K562 (cell line): ENCODE measurements at regions not wholly inside any gene's neighbourhood (a gene's known extent, or its start where the extent isn't known, plus 50 kb on each side); places are given as distances from the start of the nearest gene placed in this dataset.

Experiments used
- ATAC-seq: fragments of 200-7000 bp; cut with Tn5 transposase; 3 replicates; pipeline ENCODE4 v1.9.1; 2020; ENCODE audit warnings: moderate library complexity
- BruUV-seq: library from RNA; stranded (reverse); fragments of 400-500 nt; replicated peaks from 2 replicates; lab custom pipeline; 2021; lab: Mats Ljungman, UMichigan
- CTCF ChIA-PET: fragments of 300-600 bp; formaldehyde crosslinking; extraction: SDS; loops from one replicate; lab custom pipeline; 2021; ENCODE audit warnings: low intra/inter-chr PET ratio; lab: Yijun Ruan, JAX
- POLR2A ChIA-PET: fragments of 300-600, 350-650 bp; sonication (Branson Sonifier 250); formaldehyde crosslinking; extraction: SDS; loops from one replicate; lab custom pipeline; 2021; ENCODE audit warnings: antibody characterized with exemption, inconsistent platforms; lab: Yijun Ruan, JAX
- DNase-seq, 4 experiments: peaks; one replicate each; pipeline versions ENCODE4 v3.0.0 to v3.0.0-alpha.2; 2011 to 2018; ENCODE audit warnings: low spot score in 3 of 4, mixed read lengths in 3 of 4; ENCODE audit errors: extremely low read depth in 1 of 4
- FAIRE-seq: peaks from 2 replicates; lab custom pipeline; 2011; peaks lifted over from hg19 to GRCh38; lab: Jason Lieb, UNC
- H2AFZ ChIP-seq: 2 replicates; pipeline ENCODE4 v1.6.0; 2011; ENCODE audit warnings: low read depth, low read length, control low read depth, inconsistent platforms
- H3K27ac ChIP-seq: fragments of 200-600 bp; 3 replicates; pipeline ENCODE4 v1.8.0; 2011; ENCODE audit warnings: low read depth, mild to moderate bottlenecking, control low read depth, inconsistent platforms, low read length, moderate library complexity, mixed read lengths; ENCODE audit errors: extremely low read depth
- H3K27me3 ChIP-seq, 2 experiments: fragments of 300-600 bp in 1 of 2; 2 replicates in 1 of 2; 3 replicates in 1 of 2; pipeline versions ENCODE4 v1.6.0 to v1.8.0; 2011; ENCODE audit warnings: inconsistent platforms in 2 of 2, low read length in 2 of 2, mild to moderate bottlenecking in 1 of 2, mixed read lengths in 1 of 2, moderate library complexity in 1 of 2; ENCODE audit not compliant: control insufficient read depth in 2 of 2, insufficient read depth in 2 of 2
- H3K36me3 ChIP-seq: fragments of 300-600 bp; 3 replicates; pipeline ENCODE4 v1.8.0; 2011; ENCODE audit warnings: mild to moderate bottlenecking, low read length, inconsistent platforms; ENCODE audit not compliant: control insufficient read depth, insufficient read depth
- H3K4me1 ChIP-seq, 2 experiments: fragments of 200-600 bp in 1 of 2; replicated peaks in 1 of 2; 2 replicates in 1 of 2; 3 replicates in 1 of 2; pipeline versions ENCODE4 v1.5.1 to v1.8.0; 2011; ENCODE audit warnings: inconsistent platforms in 2 of 2, low read length in 2 of 2, mild to moderate bottlenecking in 1 of 2, mixed read lengths in 1 of 2, moderate library complexity in 1 of 2; ENCODE audit not compliant: control insufficient read depth in 2 of 2, insufficient read depth in 2 of 2
- H3K4me2 ChIP-seq: 2 replicates; pipeline ENCODE4 v1.6.1; 2011; ENCODE audit warnings: low read length, control low read depth, inconsistent platforms, mixed read lengths; ENCODE audit not compliant: insufficient read depth
- H3K4me3 ChIP-seq: fragments of 200-600 bp; sonication (generic), shearing (Covaris generic); 2 replicates; pipeline ENCODE4 v1.5.1; 2016; ENCODE audit warnings: control low read depth, inconsistent platforms
- H3K79me2 ChIP-seq: fragments of 200-600 bp; 3 replicates; pipeline ENCODE4 v1.8.0; 2011; ENCODE audit warnings: low read length, inconsistent platforms; ENCODE audit not compliant: control insufficient read depth, insufficient read depth
- H3K9ac ChIP-seq, 2 experiments: 2 replicates each; pipeline versions ENCODE4 v1.6.0 to v1.6.1; 2011; ENCODE audit warnings: low read depth in 2 of 2, low read length in 2 of 2, control low read depth in 1 of 2, inconsistent platforms in 1 of 2, mild to moderate bottlenecking in 1 of 2, mixed read lengths in 1 of 2; ENCODE audit not compliant: insufficient read depth in 1 of 2
- H3K9me1 ChIP-seq: one replicate; pipeline ENCODE4 v1.6.0; 2011; ENCODE audit warnings: inconsistent platforms, mild to moderate bottlenecking, low read length, moderate library complexity; ENCODE audit not compliant: control insufficient read depth, insufficient read depth
- H3K9me3 ChIP-seq: replicated peaks from 2 replicates; pipeline ENCODE4 v1.5.1; 2011; ENCODE audit warnings: low read depth, low read length, inconsistent platforms; ENCODE audit not compliant: control insufficient read depth, insufficient read depth
- H4K20me1 ChIP-seq: replicated peaks from 2 replicates; pipeline ENCODE4 v1.6.1; 2011; ENCODE audit warnings: low read length, inconsistent platforms, mixed read lengths; ENCODE audit not compliant: control insufficient read depth, insufficient read depth
- FOXK1 ChIP-seq: sonication (generic); formaldehyde crosslinking; IDR thresholded peaks from 2 replicates; pipeline ENCODE4 v1.8.0; 2022; ENCODE audit warnings: missing genetic modification reagents, mild to moderate bottlenecking, borderline replicate concordance
- HLTF ChIP-seq: fragments of 450-650 bp; IDR thresholded peaks from 2 replicates; pipeline ENCODE4 v1.6.1; 2016
- KLF13 ChIP-seq: fragments of 450-650 bp; IDR thresholded peaks from 2 replicates; pipeline ENCODE4 v1.6.1; 2016; ENCODE audit warnings: missing genetic modification characterization, low read depth, mild to moderate bottlenecking, missing compliant biosample characterization, moderate library complexity, borderline replicate concordance
- MYC ChIP-seq, 2 experiments: fragments of 250-450 bp in 1 of 2; sonication (Bioruptor Pico) in 1 of 2; IDR thresholded peaks; 2 replicates each; pipeline versions ENCODE4 v1.5.1 to v1.6.1; 2012 to 2021; ENCODE audit warnings: low read depth in 2 of 2, borderline replicate concordance in 1 of 2, improper control_type of control experiment in 1 of 2, low read length in 1 of 2, mild to moderate bottlenecking in 1 of 2, moderate library complexity in 1 of 2
- RHOXF2B ChIP-seq: fragments of 250-450 bp; sonication (Bioruptor Pico); conservative IDR thresholded peaks from 2 replicates; pipeline ENCODE4 v1.5.1; 2021
- WGBS: fragments of 100-300 bp; shearing (Covaris generic); methylation state at CpG from one replicate; pipeline ENCODE4 v1.1.6; 2016; ENCODE audit warnings: low coverage, mixed read lengths; ENCODE audit not compliant: insufficient coverage; ENCODE audit errors: missing lambda C conversion rate; 5-methylcytosine and 5-hydroxymethylcytosine counted together
- in situ Hi-C: fragments of 300-500 bp; cut with MboI; formaldehyde crosslinking; loops from 4 replicates; pipeline ENCODE4 v1.15.0; 2018; ENCODE audit warnings: inconsistent platforms, mixed read lengths
- intact Hi-C: fragments of 100-400 bp; cut with micrococcal nuclease; formaldehyde crosslinking; loops from 2 replicates; pipeline ENCODE4 v1.14.2; 2022
- TF ChIP-seq, protein P1 (sequence below): fragments of 250-450 bp; sonication (Bioruptor Pico); IDR thresholded peaks from 2 replicates; pipeline ENCODE4 v1.8.0; 2021; ENCODE audit warnings: mild to moderate bottlenecking, moderate library complexity

DNA sequence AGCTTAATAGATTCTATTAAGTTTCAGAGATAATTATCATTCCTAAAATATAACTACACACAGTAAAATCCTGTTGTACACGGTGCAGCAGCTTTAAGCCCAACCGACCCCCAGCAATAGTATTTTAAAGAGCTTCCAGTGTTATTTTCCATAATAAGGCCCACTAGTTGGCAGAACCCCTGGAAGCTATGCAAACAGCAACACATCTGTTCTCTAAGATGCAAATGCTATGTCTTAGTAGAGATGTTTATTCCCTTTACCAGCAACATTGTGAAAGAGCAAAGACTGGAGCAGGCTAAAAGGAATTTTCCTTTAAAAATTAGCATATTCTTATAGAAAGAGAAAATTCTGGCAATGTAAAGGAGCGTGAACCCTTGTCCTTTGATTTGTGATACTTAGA lies 819.7 kb upstream of the ALCAM start:
- no peak for ATAC-seq
- no peaks in the 10 kb centered on the region for H3K9me3 ChIP-seq
- no peak overlapping the region for H3K9ac ChIP-seq
- H2AFZ ChIP-seq = no peak overlapping the region
- H3K9me1 ChIP-seq = no peaks in the 10 kb centered on the region
- H4K20me1 ChIP-seq = no peaks in the 10 kb centered on the region
- H3K79me2 ChIP-seq = no peaks in the 10 kb centered on the region
- no peak for DNase-seq
- H3K4me3 ChIP-seq = no peak overlapping the region
- 0% methylated on average over 3 of the region's 3 CpGs for WGBS
- intact Hi-C loops = no loop called here
- no peaks in the 10 kb centered on the region for H3K36me3 ChIP-seq
- BruUV-seq = no TSS peak
- H3K27ac ChIP-seq = no peak overlapping the region
- CTCF ChIA-PET = no interaction called here
- in situ Hi-C loops = no loop called here
- H3K4me1 ChIP-seq = no peaks in the 10 kb centered on the region
- POLR2A ChIA-PET = no interaction called here
- TF ChIP-seq MYC (IDR thresholded peaks at IDR 0.05; ENCODE audit: low read depth, low read length) (no peak), MYC (CRISPR knock-in tag; IDR thresholded peaks at IDR 0.05; ENCODE audit: borderline replicate concordance, low read depth) (no peak), KLF13 (tag) (no peak), RHOXF2B (CRISPR knock-in tag) (no peak), HLTF (no peak), FOXK1 (CRISPR knock-in tag) (no peak)
- TF ChIP-seq, protein P1, sequence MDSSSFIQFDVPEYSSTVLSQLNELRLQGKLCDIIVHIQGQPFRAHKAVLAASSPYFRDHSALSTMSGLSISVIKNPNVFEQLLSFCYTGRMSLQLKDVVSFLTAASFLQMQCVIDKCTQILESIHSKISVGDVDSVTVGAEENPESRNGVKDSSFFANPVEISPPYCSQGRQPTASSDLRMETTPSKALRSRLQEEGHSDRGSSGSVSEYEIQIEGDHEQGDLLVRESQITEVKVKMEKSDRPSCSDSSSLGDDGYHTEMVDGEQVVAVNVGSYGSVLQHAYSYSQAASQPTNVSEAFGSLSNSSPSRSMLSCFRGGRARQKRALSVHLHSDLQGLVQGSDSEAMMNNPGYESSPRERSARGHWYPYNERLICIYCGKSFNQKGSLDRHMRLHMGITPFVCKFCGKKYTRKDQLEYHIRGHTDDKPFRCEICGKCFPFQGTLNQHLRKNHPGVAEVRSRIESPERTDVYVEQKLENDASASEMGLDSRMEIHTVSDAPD (CRISPR knock-in tag) = no peak
- no peak for FAIRE-seq
- H3K27me3 ChIP-seq = no peaks in the 10 kb centered on the region
- no peak overlapping the region for H3K4me2 ChIP-seq
